IPS-NIHi11 (cell line): ENCODE measurements at regions not wholly inside any gene's neighbourhood (a gene's known extent, or its start where the extent isn't known, plus 50 kb on each side); places are given as distances from the start of the nearest gene placed in this dataset.
"Not testable (repeated sequence)": the region's sequence is repeated elsewhere in the genome, so short reads cannot be mapped to it uniquely, and the experiment has no call there.

ENCODE experiments used
- DNase-seq: peaks from one replicate; pipeline ENCODE4 v3.0.0; 2012; ENCODE audit warnings: mixed read lengths, low spot score

- DNase-seq, result peak; percentile 11
Measured at GRCh38 chr6:102126488-102126887, 733.0 kb downstream of the GRIK2 start.

GRCh38 chr6:102127253-102127652 lies 733.7 kb downstream of the GRIK2 start:
- no peak for DNase-seq

DNA sequence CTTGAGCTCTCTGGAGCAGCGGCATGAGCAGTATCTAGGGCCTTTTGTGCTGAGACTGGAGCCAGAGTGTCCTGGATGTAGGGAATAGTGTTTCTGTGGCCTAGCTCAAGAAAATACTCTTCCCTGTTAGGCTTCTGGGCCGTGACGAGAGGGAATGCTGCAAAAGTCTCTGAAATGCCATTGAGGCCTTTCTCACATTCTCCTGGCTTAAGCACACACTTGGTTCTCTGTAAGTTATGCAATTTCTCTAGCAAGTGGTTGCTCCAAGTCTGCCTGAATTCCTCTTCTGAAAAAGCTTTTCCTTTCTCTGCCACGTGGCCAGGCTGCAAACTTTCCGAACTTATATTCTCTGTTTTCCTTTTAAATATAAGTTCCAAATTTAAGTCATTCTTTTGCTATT lies 744.4 kb downstream of the GRIK2 start:
- DNase-seq, result no peak

DNA sequence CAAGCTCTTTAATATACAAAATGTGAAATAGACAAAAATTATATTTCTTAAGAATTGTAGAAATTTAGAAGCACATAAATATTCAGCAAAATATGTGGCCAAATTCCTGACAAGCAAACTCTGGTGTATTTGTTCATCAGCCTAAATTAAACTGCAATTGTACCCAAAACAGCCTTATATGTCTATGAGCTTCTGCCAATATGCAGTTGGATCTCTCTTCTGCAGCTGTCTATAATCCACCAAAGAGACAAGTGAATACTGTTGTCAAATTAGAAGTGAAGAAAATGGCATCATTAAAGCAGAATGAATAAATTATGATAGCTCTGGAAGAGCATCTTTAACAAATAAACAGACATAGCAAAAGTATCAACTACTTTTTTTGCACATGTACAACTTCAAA lies 755.7 kb downstream of the GRIK2 start:
- DNase-seq, result no peak

GRCh38 chr6:102150549-102150948 lies 757.0 kb downstream of the GRIK2 start:
- DNase-seq, result no peak

- no peak for DNase-seq
Measured at GRCh38 chr6:102154176-102154575, 760.7 kb downstream of the GRIK2 start.

GRCh38 chr6:102154874-102155273 lies 761.4 kb downstream of the GRIK2 start:
- DNase-seq, result no peak

- not testable (repeated sequence) for DNase-seq
Measured at GRCh38 chr6:102169802-102170201, 776.3 kb downstream of the GRIK2 start.

GRCh38 chr6:102187186-102187585 lies 793.7 kb downstream of the GRIK2 start:
- no peak for DNase-seq

DNA sequence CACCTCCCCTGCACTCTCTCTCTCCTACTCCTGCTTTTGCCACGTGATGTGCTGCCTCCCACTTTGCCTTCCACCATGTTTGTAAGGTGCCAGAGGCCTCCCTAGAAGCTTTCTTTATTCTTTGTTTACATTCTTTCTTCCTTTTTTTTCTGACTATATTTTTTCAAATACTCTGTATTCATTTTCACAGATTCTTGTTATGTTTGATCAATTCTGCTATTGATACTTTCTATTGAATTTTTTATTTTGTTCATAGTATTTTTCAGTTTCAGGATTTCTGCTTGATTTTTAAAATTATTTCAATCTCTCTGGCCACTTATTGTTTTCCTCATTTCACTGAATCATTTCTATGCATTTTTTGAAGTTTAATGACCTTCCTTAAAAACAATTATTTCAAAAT lies 801.8 kb downstream of the GRIK2 start:
- DNase-seq, result no peak

GRCh38 chr6:102197211-102197610 lies 803.7 kb downstream of the GRIK2 start:
- DNase-seq, result no peak

DNA sequence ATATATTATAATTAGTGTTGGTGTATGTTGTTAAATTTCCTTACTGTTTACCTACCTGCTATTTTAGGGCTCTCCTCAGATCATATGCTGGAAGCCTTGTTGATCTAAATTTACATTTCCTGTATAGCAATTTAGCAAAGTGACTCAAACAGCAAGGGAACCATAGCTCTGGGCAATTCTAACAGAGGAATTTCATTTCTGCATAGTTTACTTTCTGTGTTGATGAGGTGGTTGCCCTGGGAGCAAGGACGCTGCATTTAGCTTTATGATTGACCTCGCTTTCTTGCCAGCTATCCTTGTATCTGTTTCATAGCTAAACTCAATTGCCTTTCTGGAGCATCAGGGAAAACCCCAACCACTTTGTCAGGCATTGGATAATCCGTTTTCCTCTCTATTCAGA lies 810.8 kb downstream of the GRIK2 start:
- DNase-seq, result no peak

- DNase-seq, result no peak
Measured at GRCh38 chr6:102215425-102215824, 821.9 kb downstream of the GRIK2 start.

DNA sequence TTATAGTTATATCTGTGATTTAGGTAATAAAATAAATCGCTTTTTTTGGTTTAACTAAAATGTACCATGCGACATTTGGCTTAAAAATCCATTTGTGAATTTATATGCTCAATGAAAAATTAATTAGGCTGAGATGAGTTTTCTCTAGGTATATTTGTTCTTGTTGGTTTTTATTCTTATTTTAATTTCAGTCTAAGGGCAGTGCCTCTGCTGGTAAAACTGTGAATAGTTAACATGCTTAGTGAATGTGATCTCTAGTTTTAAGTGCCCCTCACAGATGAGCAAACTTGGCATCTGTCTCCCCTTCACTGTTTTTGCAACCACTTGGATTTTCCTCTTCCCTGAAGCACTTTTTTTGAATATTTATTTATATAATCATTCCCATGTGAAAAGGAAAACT lies 822.7 kb downstream of the GRIK2 start:
- no peak for DNase-seq

- no peak for DNase-seq
Measured at GRCh38 chr6:102223942-102224341, 830.4 kb downstream of the GRIK2 start.

GRCh38 chr6:102229271-102229670 lies 835.8 kb downstream of the GRIK2 start:
- DNase-seq, result no peak
